Stimulated activated CD4-positive, alpha-beta T cell treated with anti-CD3 and anti-CD28 coated beads, TNF-alpha, amount 100 ng/mL, for 24 hours (primary cell): ENCODE measurements at regions not wholly inside any gene's neighbourhood (a gene's known extent, or its start where the extent isn't known, plus 50 kb on each side); places are given as distances from the start of the nearest gene placed in this dataset.

ENCODE experiments used
- DNase-seq, 3 experiments: peaks; one replicate each; pipeline ENCODE4 v3.0.0-alpha.2; 2020; ENCODE audit warnings: low read depth in 3 of 3

DNA sequence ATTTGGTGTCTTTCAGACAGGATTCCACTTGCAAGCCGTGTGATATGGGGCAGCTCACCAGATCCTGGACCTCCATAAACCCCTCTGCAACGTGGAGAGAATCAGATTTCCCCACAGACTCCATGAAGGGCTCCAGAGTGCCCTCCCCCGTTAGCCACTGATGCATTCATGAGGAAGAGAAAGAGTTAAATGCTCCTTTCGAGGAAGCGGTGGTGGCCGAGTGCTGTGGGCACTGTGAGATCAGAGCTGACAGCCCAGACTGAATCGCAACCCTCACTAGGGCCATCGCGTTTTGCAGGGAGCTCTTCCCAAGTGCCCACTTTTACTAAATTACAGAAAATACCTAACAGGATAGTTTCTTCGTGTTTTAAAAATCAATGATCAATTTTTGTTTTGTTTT, 226.3 kb upstream of the ZNF32 start:
- DNase-seq, result no peak

DNA sequence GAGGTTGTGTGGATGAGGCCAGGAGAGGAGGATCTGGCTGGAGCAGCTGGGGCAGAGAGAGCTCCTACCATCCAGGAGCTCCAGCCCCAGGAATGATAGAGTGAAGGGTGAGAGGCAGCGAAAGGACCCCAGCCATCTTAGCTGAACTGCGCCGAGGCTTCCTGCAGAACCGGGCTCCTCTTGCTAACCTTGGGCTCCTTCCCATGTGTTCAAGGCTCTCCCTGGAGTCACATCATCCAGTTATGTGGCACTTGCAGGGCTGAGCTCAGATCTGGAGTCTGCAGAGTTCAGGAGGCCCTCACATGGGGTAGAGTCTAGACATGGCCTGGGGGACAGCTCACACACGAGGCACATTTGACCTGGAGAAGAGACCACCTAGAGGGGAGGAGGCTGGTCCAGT, 225.0 kb upstream of the ZNF32 start:
- DNase-seq, result no peak

DNA sequence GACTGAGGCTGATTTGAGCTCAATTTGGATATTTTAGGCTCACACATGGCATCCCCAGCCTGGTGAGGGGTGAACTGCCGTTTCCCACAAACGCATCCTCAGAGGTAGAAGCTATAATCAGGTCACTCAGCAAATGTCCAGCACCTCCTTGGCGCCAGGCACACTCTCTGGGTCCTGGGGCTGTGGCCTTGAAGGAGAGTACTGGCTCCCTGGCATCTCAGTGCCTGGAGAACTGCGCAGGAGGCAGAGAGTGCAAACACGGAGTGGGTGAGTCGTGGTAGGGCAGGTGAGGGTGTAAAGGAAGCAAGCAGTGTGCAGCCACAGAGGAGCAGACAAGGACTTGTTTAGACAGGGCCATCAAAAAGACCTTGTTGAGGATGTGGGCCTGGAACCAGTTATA, 224.0 kb upstream of the ZNF32 start:
- no peak for DNase-seq

DNA sequence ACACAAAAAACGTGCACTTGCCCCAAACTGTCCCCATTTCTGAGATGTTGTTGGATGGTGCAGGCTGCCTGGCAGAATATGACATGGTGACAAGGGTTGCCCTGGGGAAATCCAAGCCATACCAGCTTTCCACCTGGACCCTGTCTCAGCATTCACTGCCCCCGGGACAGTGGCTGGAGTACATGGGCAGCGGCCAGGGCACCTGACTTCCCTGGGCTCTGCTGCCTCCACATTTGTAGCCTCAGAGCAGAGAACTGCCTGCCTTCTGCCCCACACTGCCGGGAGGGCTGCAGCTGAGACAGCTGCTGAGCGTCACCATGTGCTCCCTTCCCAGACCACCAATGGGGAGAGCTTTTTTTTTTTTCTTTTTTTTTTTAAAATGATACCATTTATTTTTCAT, 222.9 kb upstream of the ZNF32 start:
- DNase-seq, result no peak

DNA sequence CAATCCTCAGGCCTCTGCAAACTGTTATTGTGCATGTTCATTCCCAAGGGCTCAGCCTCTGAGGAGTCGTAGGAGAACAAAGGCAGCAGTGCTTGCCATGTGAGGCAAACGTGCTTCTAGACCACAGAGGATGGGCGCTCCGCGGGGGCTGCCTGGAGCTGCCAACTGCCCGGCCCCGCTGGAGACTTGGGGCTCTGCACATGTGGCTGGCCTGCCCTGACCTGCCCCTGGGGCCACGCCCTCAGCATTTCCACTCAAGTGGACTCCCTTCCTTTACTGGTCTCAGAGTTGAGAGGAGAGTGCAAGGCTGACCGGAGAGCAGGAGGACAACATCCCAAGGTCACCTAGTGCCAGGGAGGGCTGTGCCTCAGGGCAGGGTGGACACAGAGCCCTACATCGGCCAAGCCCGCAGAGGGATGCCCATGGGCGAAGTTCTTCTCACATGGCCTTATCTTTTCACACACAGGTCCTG, 222.3 kb upstream of the ZNF32 start:
- DNase-seq, result no peak

DNA sequence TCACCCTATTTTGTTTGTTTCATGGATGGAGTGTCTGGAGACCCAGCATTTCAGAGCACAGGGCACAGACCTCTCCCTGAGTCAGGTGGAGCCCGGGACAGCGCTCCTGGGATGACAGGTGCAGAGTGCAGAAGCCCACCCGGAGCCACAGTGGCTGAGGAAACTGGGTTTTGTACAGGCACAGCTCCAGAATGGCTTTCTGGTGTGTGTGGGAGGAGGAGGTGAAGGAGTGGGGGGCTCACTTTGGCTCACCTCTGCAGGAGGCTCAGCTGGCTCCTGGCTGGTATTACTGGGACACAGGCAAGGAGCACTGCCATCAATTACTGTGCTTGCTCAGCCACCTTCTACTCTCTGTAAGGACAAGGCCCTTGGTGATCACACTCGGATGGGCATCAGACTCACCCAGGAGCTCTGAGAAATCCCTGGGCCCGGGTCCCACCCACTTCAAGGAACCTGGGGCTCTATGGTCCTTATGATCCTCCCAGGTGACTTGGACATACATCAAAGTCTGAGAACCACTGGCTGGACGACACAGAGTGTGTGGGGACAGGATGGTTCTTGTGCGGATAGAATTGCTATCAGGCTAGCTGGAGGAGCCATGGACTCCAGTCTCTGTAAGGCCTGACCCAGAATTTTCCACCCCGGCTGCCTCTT, 221.1 kb upstream of the ZNF32 start:
- DNase-seq, result no peak

DNA sequence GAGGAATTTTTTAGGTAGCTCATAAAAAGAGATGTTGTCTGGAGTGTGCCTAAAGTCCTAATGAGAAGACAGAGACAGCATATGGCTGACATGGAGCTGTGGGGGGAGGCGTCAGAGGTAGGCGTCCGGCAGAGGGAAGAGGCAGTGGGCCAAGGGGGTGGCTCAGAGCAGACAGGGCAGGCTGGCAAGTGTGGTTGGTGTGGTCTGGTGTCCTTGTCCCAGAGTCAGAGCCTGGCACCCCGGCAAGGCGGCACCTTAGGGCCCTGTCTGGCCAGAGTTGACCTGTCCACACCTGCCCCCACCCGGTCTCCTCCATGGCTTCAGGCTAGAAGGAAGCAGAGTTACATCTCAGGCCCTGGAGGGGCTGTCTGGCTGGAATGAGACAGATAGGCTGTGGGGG, 220.3 kb upstream of the ZNF32 start:
- no peak for DNase-seq

DNA sequence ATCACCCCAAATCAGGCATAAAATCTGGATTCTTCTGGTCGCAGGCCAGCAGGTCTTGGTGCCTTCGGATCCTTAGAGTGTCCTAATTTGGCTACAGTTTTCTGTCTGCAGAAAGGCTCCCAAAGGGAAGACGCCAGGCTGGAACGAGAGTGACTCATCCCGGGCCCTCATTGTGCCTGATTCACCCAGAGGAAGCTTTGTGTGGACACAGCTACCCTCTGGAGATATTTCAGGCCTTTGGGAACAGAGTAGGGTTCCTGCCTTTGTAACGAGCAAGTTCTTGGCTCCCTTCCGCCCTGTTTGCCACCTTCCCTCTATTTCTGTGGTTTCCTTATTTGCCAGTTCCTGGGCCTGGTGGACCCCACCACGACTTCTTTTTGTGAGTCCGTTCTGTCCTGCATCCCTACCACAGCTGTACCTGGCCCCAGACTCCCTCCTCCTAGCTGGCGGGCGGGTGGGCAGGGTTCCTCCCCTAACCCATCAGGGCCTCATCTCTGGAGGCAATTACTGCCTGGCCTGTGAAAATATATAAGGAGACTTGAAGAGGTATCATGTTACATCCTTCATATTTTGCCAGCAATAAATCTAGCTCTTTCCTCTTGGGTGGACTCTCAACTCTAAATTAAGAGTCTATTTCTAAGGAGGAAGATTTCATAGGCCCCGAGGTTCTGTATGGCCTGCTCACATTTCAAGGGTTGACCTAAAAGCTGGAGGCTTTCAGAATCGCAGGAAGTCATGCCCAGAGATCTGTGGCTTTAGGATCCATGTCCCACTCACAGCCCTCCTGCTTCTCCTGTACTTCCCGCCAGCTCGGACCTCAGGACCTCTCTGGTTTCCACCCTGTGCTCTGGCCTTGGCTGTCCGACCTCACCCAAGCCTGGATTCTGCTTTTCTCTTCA, 219.2 kb upstream of the ZNF32 start:
- DNase-seq, result no peak

DNA sequence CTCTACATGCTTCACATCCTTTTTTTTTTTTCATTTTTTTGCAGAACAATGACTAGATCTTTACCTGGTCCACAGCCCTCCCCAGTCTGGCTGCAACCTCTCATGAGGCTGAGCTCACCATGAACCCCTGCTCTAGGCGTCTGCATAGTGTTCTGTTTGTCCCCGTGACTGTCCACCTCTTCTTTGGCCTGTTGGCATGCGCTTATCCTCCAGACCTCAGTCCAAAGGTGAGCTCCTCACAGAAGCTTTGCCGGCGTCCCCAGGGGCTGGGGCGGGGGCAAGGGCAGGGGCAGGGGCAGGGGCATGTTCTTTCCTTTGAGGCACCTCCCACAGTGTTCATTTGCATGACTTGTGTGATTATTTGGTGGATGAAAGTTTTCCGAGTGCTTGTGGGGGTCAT, 218.4 kb upstream of the ZNF32 start:
- no peak for DNase-seq

DNA sequence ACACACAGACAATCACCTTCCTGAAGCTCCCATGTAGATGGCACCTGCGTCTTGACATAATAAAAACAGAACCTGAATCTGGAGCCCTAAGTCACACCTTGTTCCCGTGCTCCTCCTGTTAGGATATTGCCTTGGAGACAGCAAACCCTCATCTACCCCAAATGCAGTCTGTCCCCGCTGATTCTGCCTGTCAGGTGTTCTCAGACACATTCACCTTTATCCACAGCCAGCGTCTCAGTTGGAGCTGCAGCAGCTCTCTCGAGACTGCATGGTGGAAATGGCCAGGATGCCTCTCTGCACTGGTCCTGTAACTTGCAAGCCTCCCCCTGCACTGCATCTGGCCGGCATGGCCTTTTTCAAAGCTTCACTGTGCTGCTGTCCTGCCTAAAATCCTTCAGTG, 218.0 kb upstream of the ZNF32 start:
- DNase-seq, result no peak

DNA sequence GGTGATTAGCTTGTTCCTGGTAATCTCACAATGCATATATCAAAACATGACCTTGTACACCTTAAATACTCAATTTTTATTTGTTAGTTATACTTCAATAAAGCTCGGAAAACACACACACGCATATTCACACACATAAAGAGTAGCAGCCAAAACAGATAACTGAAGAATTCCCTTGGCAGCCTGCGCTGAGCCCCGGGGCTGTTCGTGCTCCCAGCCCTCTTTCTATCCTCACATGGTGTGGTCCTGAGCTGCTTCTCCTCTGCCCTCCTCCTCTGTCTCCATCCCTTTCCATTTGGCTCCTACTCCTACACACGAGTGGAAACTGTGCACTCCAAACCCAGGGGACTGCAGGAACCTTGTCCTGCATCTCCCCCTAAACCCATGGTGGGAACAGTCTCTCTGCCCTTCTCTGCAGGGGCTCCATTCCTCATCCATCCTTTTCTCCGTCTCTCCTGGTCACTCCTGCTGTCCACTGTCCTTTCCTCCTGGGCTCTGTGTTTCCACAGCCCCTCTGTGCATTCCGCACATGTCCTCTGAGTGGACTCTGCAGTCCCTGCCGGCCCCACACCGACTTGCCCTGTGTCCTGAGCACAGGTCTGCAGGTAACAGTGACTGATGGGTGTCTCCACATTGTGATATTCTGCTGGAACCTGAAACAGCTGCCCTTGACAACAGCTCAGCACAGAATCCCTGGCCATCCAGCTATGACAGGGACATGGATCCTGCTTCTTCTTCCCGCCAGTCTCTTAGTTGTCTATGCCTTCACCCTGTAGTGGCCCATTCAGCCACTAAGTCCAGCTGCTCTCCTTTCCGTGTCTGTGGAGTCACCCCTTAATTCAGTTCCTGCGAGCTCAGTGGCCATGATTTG, 216.8 kb upstream of the ZNF32 start:
- no peak for DNase-seq

DNA sequence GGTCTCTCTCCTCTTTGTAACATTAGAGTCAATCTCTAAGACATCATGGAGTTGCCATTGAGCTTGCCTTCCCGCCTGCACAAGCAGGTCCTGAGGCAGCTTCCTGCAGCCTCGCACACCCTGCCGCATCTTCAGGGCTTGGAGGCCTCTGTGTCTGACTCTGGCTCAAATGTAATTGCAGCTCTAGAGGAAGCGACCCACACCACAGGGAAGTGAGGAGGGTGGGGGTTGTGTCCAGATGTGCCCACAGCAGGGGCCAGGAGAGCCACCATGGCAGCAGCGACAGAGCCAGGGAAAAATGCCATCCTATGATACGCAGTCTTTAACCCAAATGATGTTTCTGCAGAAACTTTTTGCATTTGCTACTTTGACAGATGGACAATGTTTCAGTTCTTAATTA, 216.0 kb upstream of the ZNF32 start:
- no peak for DNase-seq

DNA sequence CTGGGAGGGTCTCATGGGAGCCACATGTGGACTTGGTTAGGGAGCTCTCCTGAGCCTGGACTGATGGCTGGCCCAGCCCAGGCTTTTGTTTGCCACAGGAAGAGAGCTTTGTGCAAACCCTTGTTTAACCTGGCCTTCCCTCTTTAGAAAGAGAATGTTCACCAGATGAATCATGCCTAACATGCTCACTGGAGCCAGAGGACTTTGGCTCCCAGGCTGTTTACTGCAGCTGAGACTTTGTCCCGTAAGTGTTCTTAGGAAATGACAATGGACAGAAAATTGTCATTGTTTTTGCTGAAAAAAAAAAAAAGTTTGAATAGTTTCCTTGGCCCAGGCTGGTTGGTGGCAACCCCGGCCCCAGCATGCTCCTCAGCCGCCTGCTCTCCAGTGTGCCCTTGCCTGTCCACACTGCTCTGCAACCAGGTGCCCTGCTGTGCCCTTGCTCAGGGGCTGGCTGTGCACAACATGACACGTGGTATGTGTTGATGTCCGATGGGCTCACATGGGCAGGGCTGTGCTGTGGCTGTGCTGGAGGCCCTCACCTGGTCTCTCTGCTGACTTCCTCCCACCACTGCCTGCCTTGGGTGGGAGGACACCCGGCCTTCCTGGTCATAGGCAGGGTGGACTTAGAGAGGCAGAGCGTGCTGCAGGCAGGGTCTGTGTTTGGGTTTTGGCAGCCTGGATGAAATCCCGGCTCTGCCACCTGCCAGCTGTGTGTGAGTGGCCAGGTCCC, 215.3 kb upstream of the ZNF32 start:
- no peak for DNase-seq

DNA sequence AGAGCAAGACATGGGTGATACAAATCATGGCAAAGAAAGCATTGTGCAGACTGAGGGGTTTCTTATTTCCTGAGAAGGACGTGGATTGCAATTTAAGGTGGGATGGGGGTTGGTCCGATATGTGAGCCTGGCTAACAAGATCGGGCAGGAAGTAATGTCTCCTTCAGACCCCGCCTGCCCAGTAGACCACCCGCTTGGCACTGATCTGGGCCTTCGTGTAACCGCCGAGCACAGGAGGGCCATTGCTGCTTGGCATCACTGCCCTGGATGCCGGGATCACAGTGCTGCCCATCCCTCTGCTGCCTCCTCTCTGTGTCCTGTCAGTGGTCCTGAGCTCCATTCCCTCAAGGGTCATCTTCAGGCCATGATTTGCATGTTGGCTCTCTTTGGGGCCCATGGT, 214.6 kb upstream of the ZNF32 start:
- no peak for DNase-seq

DNA sequence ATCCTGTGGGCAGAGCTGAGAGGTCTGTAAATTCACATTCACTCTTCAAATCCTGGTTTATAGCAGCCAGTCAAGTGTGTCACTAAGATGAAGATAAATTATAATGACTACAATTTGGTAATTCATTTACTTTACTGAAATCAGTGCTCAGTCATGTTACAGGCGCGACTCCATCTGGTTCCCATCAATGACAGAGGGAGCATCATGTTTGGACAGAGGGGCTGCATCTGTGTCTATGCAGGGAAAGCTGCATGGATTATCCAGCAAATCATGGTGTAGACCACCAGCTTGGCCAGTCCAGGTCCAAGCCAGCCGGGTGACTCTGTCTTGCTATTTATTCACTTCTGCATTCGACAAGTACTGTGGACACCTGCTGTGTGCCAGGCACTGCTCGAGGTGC, 214.1 kb upstream of the ZNF32 start:
- no peak for DNase-seq

DNA sequence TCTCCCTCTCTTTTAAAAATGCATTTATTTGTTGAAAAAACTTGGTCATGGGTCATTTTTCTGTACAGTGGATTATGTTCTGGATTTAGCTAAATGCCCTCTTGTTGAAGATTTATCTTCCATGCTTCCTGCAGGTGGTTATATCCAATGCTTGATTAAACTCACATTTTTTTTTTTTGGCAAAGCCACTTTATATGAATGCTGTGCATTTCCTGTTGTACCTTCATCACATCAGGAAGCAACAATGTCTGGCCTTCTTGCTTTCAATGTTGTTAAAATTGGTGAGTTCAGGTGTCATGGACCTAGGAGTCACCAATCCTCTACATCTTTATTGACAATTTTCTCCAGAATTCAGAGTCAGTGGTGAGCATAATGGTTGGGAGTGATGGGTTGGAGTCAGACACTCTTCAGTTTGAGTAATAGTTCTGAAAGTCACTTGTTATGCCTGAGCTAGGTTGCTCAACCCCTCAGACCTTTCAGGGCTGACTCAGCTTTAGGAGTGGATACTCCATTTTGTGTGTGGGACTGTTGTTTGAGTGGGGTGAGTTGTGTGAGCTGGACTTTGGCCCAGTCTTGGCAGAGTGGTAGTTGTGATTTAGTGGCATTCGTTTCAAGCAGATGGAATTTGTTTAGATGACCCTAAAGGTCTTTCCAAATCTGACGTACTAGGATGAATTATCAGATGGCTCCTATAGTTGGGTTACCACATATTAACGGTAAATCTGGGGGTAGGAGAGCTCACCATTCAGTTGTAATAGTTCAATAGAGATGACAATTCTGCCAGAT, 213.5 kb upstream of the ZNF32 start:
- no peak for DNase-seq

DNA sequence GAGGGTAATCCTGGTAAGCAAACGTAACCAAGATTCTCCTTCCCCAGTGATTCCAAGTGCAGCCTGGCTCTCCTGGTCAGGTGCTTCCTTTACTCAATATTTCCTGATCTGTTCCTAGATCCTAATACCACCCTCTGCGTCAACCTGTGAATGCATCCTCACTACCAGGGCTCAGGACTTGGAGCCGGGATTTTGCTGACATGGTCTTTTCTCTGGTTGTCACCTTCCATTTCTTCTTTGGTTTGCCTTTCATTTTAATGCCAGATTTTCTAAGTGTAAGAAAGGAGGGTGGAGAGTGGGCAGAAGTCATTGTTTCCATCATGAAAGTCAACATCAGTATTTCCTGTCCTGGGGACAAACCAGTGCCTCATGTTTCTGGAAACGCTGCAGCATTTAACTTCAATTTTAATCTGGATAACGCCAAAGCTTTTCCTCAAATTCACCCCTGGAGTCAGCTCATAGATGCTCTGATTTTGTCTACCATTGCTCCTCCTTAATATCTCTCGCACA, 210.4 kb upstream of the ZNF32 start:
- DNase-seq, result no peak

DNA sequence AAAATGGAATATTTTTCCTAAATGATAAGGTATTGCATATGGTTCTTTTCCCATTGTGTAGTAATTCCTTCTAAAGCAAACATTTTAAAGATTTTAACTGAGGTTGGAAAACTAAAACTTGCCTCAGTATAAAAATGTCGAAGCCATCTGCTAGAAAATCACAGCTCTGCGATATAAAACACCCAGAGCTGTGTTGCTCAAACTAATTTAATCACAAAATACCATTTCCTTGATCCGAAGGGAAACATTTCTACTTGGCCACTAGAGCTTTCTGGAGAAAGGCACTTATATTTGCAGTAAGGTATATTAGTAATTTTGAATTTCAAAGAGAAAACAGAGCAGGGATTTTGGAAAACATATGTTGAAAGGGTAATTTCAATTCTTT, 209.2 kb upstream of the ZNF32 start:
- no peak for DNase-seq

DNA sequence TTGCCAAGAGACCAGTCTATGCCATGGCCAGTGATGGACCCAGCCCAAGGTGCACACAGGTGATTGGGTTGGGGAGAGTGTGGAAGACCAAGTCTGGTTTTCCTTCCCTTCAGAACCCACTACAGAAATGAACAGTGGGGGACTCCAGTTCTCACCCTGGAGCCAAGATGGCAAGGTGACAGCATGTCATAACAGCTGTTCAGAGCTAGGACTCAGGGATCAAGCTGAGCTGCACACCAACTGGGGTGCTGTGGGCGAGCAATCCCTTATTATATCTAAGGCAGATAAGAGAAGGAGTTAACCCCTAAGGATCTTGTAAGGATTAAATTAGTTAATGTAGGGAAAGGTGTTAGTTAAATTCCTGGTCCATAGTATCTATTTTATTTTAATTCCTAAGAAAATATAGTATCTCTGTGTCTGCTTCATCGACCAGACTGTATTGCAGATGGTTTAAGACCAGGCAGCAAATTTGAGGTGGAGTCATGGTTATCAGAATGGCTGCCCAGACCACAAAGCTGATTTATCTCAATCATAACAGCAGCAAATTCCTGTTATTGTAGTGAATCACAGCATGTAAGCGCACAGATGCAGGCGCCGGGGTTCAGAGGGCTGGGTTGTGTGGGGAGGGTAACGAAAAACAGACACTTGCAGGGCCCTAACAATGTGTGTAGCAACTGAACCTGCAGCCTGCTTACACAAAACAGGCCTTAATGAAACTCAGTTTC, 208.7 kb upstream of the ZNF32 start:
- DNase-seq, result no peak

DNA sequence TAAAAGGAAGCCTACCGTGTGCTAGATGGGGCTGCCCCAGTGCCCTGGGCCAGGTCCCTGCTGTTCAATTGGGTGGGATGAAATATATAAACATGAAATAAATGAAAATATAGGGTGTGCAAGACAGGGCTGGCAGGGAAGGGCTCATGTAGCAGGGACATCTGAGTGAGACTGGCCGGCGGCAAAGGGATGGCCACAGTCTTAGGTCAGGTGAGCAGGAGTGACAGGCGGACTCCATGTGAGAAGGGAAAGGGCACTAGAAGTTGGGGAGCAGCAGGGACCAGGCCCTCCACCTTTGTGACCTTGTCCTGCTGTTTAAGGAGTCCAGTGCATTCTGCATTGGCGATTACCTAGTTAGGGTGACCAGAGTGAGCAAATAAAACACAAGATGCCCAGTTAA, 207.6 kb upstream of the ZNF32 start:
- no peak for DNase-seq
